ENCODE measurements at regions not wholly inside any gene's neighbourhood (a gene's known extent, or its start where the extent isn't known, plus 50 kb on each side); places are given as distances from the start of the nearest gene placed in this dataset.
"Not testable (repeated sequence)": the region's sequence is repeated elsewhere in the genome, so short reads cannot be mapped to it uniquely, and the experiment has no call there.

DNA sequence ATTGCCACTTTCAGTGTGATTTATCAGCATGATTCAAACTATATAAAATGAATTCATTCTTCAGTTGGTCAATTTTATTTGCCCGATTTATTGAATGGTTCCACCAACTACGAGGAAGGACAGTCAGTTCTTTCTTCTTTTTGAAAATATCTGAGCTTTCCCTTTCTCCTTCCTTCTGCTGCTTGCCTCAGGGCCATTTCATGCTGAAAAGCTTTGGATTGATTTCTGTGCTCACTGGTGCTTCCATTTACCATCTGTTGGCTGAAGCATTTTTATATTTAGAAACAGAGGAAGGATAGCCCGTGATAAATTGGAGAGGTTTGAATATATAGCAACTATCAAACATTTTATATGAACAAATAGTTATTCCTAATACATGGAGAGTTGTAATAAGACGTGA, 68.9 kb upstream of the ADAMTS5 start:
- no peak for DNase-seq (ENCODE audit: low spot score)
- TF ChIP-seq, protein P1, sequence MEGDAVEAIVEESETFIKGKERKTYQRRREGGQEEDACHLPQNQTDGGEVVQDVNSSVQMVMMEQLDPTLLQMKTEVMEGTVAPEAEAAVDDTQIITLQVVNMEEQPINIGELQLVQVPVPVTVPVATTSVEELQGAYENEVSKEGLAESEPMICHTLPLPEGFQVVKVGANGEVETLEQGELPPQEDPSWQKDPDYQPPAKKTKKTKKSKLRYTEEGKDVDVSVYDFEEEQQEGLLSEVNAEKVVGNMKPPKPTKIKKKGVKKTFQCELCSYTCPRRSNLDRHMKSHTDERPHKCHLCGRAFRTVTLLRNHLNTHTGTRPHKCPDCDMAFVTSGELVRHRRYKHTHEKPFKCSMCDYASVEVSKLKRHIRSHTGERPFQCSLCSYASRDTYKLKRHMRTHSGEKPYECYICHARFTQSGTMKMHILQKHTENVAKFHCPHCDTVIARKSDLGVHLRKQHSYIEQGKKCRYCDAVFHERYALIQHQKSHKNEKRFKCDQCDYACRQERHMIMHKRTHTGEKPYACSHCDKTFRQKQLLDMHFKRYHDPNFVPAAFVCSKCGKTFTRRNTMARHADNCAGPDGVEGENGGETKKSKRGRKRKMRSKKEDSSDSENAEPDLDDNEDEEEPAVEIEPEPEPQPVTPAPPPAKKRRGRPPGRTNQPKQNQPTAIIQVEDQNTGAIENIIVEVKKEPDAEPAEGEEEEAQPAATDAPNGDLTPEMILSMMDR (conservative IDR thresholded peaks at IDR 0.05; ENCODE audit: low read depth) = no peak
- CTCF ChIA-PET = interaction anchor here (0.7 kb wide), 2 partner anchors 126 to 1322 kb away, joined by 3 to 4 read pairs; no protein-coding TSS in a partner anchor
- H3K27ac ChIP-seq = no peak overlapping the region
- POLR2A ChIA-PET (ENCODE audit: low non-redundant PET) = no interaction called here

DNA sequence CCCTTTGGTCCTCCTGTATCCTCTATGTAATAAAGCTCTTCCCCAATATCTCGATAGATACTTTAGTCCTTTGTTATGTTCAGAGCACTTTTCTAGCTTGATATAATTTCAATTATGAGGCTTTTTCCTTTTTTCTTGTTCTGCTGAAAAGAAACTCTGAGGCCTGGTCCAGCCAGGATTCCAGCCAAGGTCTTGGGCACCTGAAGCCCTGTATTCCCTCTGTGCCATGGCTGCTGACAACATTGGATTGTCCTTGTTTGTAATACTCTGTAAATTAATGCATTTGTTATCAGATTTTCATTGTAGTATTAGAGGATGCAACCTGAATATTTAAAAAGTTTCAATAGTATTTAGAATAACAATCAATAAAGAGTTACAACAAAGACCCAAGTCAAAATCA, 67.9 kb upstream of the ADAMTS5 start:
- TF ChIP-seq, protein P1 (conservative IDR thresholded peaks at IDR 0.05; ENCODE audit: low read depth) = no peak
- no peak overlapping the region for H3K27ac ChIP-seq
- no peak for DNase-seq (ENCODE audit: low spot score)
- POLR2A ChIA-PET (ENCODE audit: low non-redundant PET) = no interaction called here
- CTCF ChIA-PET = no interaction called here

DNA sequence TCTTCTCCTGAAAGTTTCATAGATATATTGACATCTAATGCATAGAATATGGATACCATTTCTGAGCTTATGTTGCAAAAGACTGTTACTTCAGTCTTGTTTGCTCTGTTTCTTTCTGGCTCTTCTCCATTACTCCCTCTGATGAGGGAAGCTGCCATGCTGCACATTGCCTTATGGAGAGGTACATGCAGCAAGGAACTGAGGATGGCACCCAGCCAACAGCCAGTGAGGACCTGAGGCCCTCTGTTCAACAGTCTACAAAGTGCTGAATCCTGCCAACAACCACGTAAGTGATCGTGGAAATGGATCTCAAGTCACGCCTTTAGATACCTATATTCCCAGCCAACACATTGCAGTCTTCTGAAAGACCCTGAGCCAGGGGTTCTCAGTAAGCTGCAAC, 66.6 kb upstream of the ADAMTS5 start:
- no peak overlapping the region for H3K27ac ChIP-seq
- TF ChIP-seq, protein P1 (conservative IDR thresholded peaks at IDR 0.05; ENCODE audit: low read depth) = no peak
- no peak for DNase-seq (ENCODE audit: low spot score)
- ChIA-PET POLR2A (ENCODE audit: low non-redundant PET) (no interaction called here), CTCF (no interaction called here)

DNA sequence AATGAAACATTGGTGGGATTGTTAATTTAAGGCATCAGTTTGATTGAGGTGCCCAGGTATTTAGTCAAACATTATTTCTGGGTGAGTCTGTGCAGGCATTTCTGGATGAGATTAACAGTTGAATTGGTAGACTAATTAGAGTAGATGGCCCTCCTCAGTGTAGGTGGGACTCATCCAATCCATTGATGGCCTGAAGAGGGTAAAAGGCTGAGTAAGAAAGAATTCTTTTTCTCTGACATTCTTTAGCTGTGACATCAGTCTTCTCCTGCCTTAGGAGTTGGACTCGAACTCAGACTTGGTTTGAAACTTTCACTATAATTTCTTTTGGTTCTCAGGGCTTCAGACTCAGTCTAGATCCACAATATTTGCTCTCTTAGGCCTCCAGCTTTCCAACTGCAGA, 59.6 kb upstream of the ADAMTS5 start:
- CTCF ChIA-PET = no interaction called here
- H3K27ac ChIP-seq = no peak overlapping the region
- TF ChIP-seq, protein P1 (conservative IDR thresholded peaks at IDR 0.05; ENCODE audit: low read depth) = no peak
- POLR2A ChIA-PET (ENCODE audit: low non-redundant PET) = no interaction called here
- DNase-seq (ENCODE audit: low spot score) = no peak

DNA sequence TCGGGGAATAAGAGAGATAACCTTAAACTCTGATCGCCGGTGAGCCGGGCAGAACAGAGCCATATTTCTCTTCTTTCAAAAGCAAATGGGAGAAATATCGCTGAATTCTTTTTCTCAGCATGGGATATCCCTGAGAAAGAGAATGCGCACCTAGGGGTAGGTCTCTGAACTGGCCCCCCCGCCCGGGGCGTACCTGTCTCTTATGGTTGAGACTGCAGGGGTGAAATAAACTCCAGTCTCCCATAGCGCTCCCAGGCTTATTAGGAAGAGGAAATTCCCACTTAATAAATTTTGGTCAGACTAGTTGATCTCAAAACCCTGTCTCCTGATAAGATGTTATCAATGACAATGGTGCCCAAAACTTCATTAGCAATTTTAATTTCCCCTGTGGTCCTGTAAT, 58.8 kb upstream of the ADAMTS5 start:
- DNase-seq (ENCODE audit: low spot score); CTCF ChIA-PET; H3K27ac ChIP-seq; POLR2A ChIA-PET (ENCODE audit: low non-redundant PET): not testable (repeated sequence)

DNA sequence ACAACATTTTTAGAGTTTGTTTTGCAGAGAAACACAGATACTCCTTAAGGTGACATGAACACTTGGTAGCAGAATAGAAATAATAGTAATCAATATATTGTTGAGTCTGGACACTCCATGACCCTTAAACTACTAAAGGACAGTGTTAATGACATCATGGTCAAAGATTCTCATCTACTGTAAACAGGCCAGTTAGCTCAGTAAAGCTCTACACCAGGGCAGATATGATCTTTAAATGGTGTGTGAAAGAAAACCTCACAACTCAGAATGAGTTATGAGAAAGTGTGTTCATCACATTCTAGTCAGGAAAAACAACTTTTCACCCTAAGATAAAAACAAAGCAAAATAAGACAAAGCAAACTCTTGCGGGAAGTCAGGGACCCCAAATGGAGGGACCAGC, 58.1 kb upstream of the ADAMTS5 start:
- no peak overlapping the region for H3K27ac ChIP-seq
- ChIA-PET CTCF (no interaction called here), POLR2A (ENCODE audit: low non-redundant PET) (no interaction called here)
- TF ChIP-seq, protein P1 (conservative IDR thresholded peaks at IDR 0.05; ENCODE audit: low read depth) = no peak
- no peak for DNase-seq (ENCODE audit: low spot score)

DNA sequence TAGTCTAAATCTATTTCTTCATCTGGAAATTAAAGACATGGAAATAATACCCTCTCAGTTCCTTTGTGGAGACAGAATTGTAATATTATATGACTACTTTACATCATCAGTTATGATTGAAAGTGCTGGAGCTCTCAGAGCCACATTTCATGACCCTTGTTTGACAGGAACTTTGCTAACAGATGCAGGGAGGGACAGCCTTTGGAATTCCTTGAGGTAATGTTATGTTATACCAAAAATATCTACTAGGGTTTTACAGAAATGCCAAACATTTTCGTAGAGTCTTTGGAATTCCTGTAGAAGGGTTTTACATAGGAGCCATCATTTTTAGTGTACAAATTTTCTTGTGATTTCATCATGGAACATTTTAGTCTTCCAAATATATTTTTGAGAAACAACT, 57.4 kb upstream of the ADAMTS5 start:
- TF ChIP-seq, protein P1 (conservative IDR thresholded peaks at IDR 0.05; ENCODE audit: low read depth) = no peak
- ChIA-PET CTCF (no interaction called here), POLR2A (ENCODE audit: low non-redundant PET) (no interaction called here)
- DNase-seq (ENCODE audit: low spot score) = no peak
- no peak overlapping the region for H3K27ac ChIP-seq

Measured in RWPE1 (cell line).